ENCODE measurements at regions not wholly inside any gene's neighbourhood (a gene's known extent, or its start where the extent isn't known, plus 50 kb on each side); places are given as distances from the start of the nearest gene placed in this dataset.

GRCh38 chr20:3325864-3326263 is 81.6 kb downstream of the DNAAF9 start:
- in situ Hi-C loops (cut with MboI; ENCODE audit: low pct_unique_long_range_greater_than_20kb in 2 of 9, low sequenced_read_pairs in 9 of 9, unreplicated experiment in 9 of 9), result no loop called here
- no peak for ATAC-seq (replicated peaks in 6 of 8)
- WGBS, 10 experiments, result 40 to 89% (median 85%) methylated on average over 1 to 2 of the region's 2 CpGs; no CpG with 5 or more reads in 1 of the 10 experiments
- Histone ChIP-seq H3K27ac (no peak overlapping the region), H3K4me1 (replicated peaks in 1 of 2) (no peaks in the 10 kb centered on the region), H3K4me3 (no peak overlapping the region)

- 92% methylated on average over 2 of the region's 5 CpGs; no CpG with 5 or more reads in 9 of the 10 experiments for WGBS, 10 experiments
- Histone ChIP-seq H3K4me3 (no peak overlapping the region), H3K4me1 (replicated peaks in 1 of 2) (no peaks in the 10 kb centered on the region), H3K27ac (no peak overlapping the region)
- in situ Hi-C loops (cut with MboI; ENCODE audit: low pct_unique_long_range_greater_than_20kb in 2 of 9, low sequenced_read_pairs in 9 of 9, unreplicated experiment in 9 of 9), result loop anchor here in 2 of 9 experiments (25.0 kb wide), 2 partner anchors 111 to 261 kb away; partner anchors contain the start of genes DDRGK1 (in 1 of the 2), ITPA (in 1 of the 2) and OXT (in 1 of the 2)
- peak in 3 of 8 experiments; percentile 34 to 88 (median 81) for ATAC-seq (replicated peaks in 6 of 8)
These were observed 84.1 kb downstream of the DNAAF9 start for GRCh38 chr20:3323398-3323797.

- in situ Hi-C loops (cut with MboI; ENCODE audit: low pct_unique_long_range_greater_than_20kb in 2 of 9, low sequenced_read_pairs in 9 of 9, unreplicated experiment in 9 of 9), result loop anchor here in 2 of 9 experiments (25.0 kb wide), 2 partner anchors 106 to 256 kb away; partner anchors contain the start of genes DDRGK1 (in 1 of the 2), ITPA (in 1 of the 2) and OXT (in 1 of the 2)
- Histone ChIP-seq H3K4me3 (no peak overlapping the region), H3K4me1 (replicated peaks in 1 of 2) (peaks cover 0 to 10% of the 10 kb centered on the region in 2 donors), H3K27ac (no peak overlapping the region)
- WGBS, 10 experiments, result 50 to 100% (median 92%) methylated on average over 1 to 2 of the region's 3 CpGs; no CpG with 5 or more reads in 3 of the 10 experiments
- ATAC-seq (replicated peaks in 6 of 8), result no peak
These were observed 79.4 kb upstream of the SLC4A11 start for GRCh38 chr20:3318226-3318884.

- 56 to 96% (median 89%) methylated on average over 2 to 7 of the region's 7 CpGs; no CpG with 5 or more reads in 2 of the 10 experiments for WGBS, 10 experiments
- Histone ChIP-seq H3K4me3 (no peak overlapping the region), H3K27ac (no peak overlapping the region), H3K4me1 (replicated peaks in 1 of 2) (peaks cover 0 to 10% of the 10 kb centered on the region in 2 donors)
- in situ Hi-C loops (cut with MboI; ENCODE audit: low pct_unique_long_range_greater_than_20kb in 2 of 9, low sequenced_read_pairs in 9 of 9, unreplicated experiment in 9 of 9), result loop anchor here in 2 of 9 experiments (25.0 kb wide), 2 partner anchors 104 to 254 kb away; partner anchors contain the start of genes DDRGK1 (in 1 of the 2), ITPA (in 1 of the 2) and OXT (in 1 of the 2)
- peak in 3 of 8 experiments; percentile 64 to 82 (median 73) for ATAC-seq (replicated peaks in 6 of 8)
These were observed 77.1 kb upstream of the SLC4A11 start for GRCh38 chr20:3316136-3316535.

- no peak overlapping the region for H3K27ac ChIP-seq
- WGBS, 10 experiments, result 17 to 90% (median 40%) methylated on average over 1 to 2 of the region's 2 CpGs; no CpG with 5 or more reads in 2 of the 10 experiments
- ATAC-seq (replicated peaks in 6 of 8), result peak in 2 of 8 experiments; percentile 7 to 61
- peaks cover 0 to 10% of the 10 kb centered on the region in 2 donors for H3K4me1 ChIP-seq (replicated peaks in 1 of 2)
- H3K4me3 ChIP-seq, result no peak overlapping the region
- in situ Hi-C loops (cut with MboI; ENCODE audit: low pct_unique_long_range_greater_than_20kb in 2 of 9, low sequenced_read_pairs in 9 of 9, unreplicated experiment in 9 of 9), result loop anchor here in 2 of 9 experiments (25.0 kb wide), 2 partner anchors 103 to 253 kb away; partner anchors contain the start of genes DDRGK1 (in 1 of the 2), ITPA (in 1 of the 2) and OXT (in 1 of the 2)
These were observed 76.1 kb upstream of the SLC4A11 start for GRCh38 chr20:3315136-3315535.

GRCh38 chr20:3314391-3314790 is 75.4 kb upstream of the SLC4A11 start:
- Histone ChIP-seq H3K4me3 (no peak overlapping the region), H3K27ac (no peak overlapping the region), H3K4me1 (replicated peaks in 1 of 2) (peaks cover 0 to 10% of the 10 kb centered on the region in 2 donors)
- in situ Hi-C loops (cut with MboI; ENCODE audit: low pct_unique_long_range_greater_than_20kb in 2 of 9, low sequenced_read_pairs in 9 of 9, unreplicated experiment in 9 of 9), result loop anchor here in 2 of 9 experiments (25.0 kb wide), 2 partner anchors 102 to 252 kb away; partner anchors contain the start of genes DDRGK1 (in 1 of the 2), ITPA (in 1 of the 2) and OXT (in 1 of the 2)
- 70 to 100% (median 71%) methylated on average over 1 of the region's 1 CpG; no CpG with 5 or more reads in 7 of the 10 experiments for WGBS, 10 experiments
- no peak for ATAC-seq (replicated peaks in 6 of 8)

- H3K4me3 ChIP-seq, result no peak overlapping the region
- in situ Hi-C loops (cut with MboI; ENCODE audit: low pct_unique_long_range_greater_than_20kb in 2 of 9, low sequenced_read_pairs in 9 of 9, unreplicated experiment in 9 of 9), result loop anchor here in 2 of 9 experiments (25.0 kb wide), 2 partner anchors 101 to 251 kb away; partner anchors contain the start of genes DDRGK1 (in 1 of the 2), ITPA (in 1 of the 2) and OXT (in 1 of the 2)
- 16 to 100% (median 96%) methylated on average over 1 to 2 of the region's 2 CpGs; no CpG with 5 or more reads in 4 of the 10 experiments for WGBS, 10 experiments
- peaks cover 0 to 10% of the 10 kb centered on the region in 2 donors for H3K4me1 ChIP-seq (replicated peaks in 1 of 2)
- ATAC-seq (replicated peaks in 6 of 8), result peak in 1 of 8 experiments; percentile 31
- H3K27ac ChIP-seq, result no peak overlapping the region
These were observed 74.7 kb upstream of the SLC4A11 start for GRCh38 chr20:3313683-3314065.

GRCh38 chr20:3312940-3313682 is 74.1 kb upstream of the SLC4A11 start:
- no peak overlapping the region for H3K27ac ChIP-seq
- H3K4me1 ChIP-seq (replicated peaks in 1 of 2), result peaks cover 0 to 10% of the 10 kb centered on the region in 2 donors
- in situ Hi-C loops (cut with MboI; ENCODE audit: low pct_unique_long_range_greater_than_20kb in 2 of 9, low sequenced_read_pairs in 9 of 9, unreplicated experiment in 9 of 9), result loop anchor here in 2 of 9 experiments (25.0 kb wide), 2 partner anchors 101 to 251 kb away; partner anchors contain the start of genes DDRGK1 (in 1 of the 2), ITPA (in 1 of the 2) and OXT (in 1 of the 2)
- H3K4me3 ChIP-seq, result no peak overlapping the region
- peak in 3 of 8 experiments; percentile 88 to 91 (median 88) for ATAC-seq (replicated peaks in 6 of 8)
- WGBS, 10 experiments, result 0 to 100% (median 80%) methylated on average over 1 to 2 of the region's 2 CpGs; no CpG with 5 or more reads in 1 of the 10 experiments

GRCh38 chr20:3311623-3312022 is 72.6 kb upstream of the SLC4A11 start:
- Histone ChIP-seq H3K4me1 (replicated peaks in 1 of 2) (peaks cover 0 to 10% of the 10 kb centered on the region in 2 donors), H3K4me3 (no peak overlapping the region), H3K27ac (no peak overlapping the region)
- no peak for ATAC-seq (replicated peaks in 6 of 8)
- 80 to 100% (median 100%) methylated on average over 1 to 2 of the region's 2 CpGs; no CpG with 5 or more reads in 5 of the 10 experiments for WGBS, 10 experiments
- in situ Hi-C loops (cut with MboI; ENCODE audit: low pct_unique_long_range_greater_than_20kb in 2 of 9, low sequenced_read_pairs in 9 of 9, unreplicated experiment in 9 of 9), result loop anchor here in 2 of 9 experiments (25.0 kb wide), 2 partner anchors 99 to 249 kb away; partner anchors contain the start of genes DDRGK1 (in 1 of the 2), ITPA (in 1 of the 2) and OXT (in 1 of the 2)

GRCh38 chr20:3309226-3309625 is 70.2 kb upstream of the SLC4A11 start:
- Histone ChIP-seq H3K27ac (no peak overlapping the region), H3K4me1 (replicated peaks in 1 of 2) (no peaks in the 10 kb centered on the region), H3K4me3 (no peak overlapping the region)
- ATAC-seq (replicated peaks in 6 of 8), result no peak
- 82 to 100% (median 100%) methylated on average over 1 of the region's 1 CpG; no CpG with 5 or more reads in 2 of the 10 experiments for WGBS, 10 experiments
- in situ Hi-C loops (cut with MboI; ENCODE audit: low pct_unique_long_range_greater_than_20kb in 2 of 9, low sequenced_read_pairs in 9 of 9, unreplicated experiment in 9 of 9), result loop anchor here in 2 of 9 experiments (25.0 kb wide), 2 partner anchors 97 to 247 kb away; partner anchors contain the start of genes DDRGK1 (in 1 of the 2), ITPA (in 1 of the 2) and OXT (in 1 of the 2)

GRCh38 chr20:3307725-3308124 is 68.7 kb upstream of the SLC4A11 start:
- no peaks in the 10 kb centered on the region for H3K4me1 ChIP-seq (replicated peaks in 1 of 2)
- H3K4me3 ChIP-seq, result no peak overlapping the region
- WGBS, 10 experiments, result 50 to 100% (median 92%) methylated on average over 1 to 2 of the region's 2 CpGs; no CpG with 5 or more reads in 2 of the 10 experiments
- H3K27ac ChIP-seq, result no peak overlapping the region
- no peak for ATAC-seq (replicated peaks in 6 of 8)
- in situ Hi-C loops (cut with MboI; ENCODE audit: low pct_unique_long_range_greater_than_20kb in 2 of 9, low sequenced_read_pairs in 9 of 9, unreplicated experiment in 9 of 9), result loop anchor here in 2 of 9 experiments (25.0 kb wide), 2 partner anchors 95 to 245 kb away; partner anchors contain the start of genes DDRGK1 (in 1 of the 2), ITPA (in 1 of the 2) and OXT (in 1 of the 2)

- no peaks in the 10 kb centered on the region for H3K4me1 ChIP-seq (replicated peaks in 1 of 2)
- H3K27ac ChIP-seq, result no peak overlapping the region
- H3K4me3 ChIP-seq, result no peak overlapping the region
- ATAC-seq (replicated peaks in 6 of 8), result no peak
- 93 to 100% (median 97%) methylated on average over 1 to 2 of the region's 2 CpGs; no CpG with 5 or more reads in 6 of the 10 experiments for WGBS, 10 experiments
- in situ Hi-C loops (cut with MboI; ENCODE audit: low pct_unique_long_range_greater_than_20kb in 2 of 9, low sequenced_read_pairs in 9 of 9, unreplicated experiment in 9 of 9), result loop anchor here in 2 of 9 experiments (25.0 kb wide), 2 partner anchors 95 to 245 kb away; partner anchors contain the start of genes DDRGK1 (in 1 of the 2), ITPA (in 1 of the 2) and OXT (in 1 of the 2)
These were observed 68.1 kb upstream of the SLC4A11 start for GRCh38 chr20:3307078-3307477.

All from motor neuron (in vitro differentiated cells).